Osteocyte (in vitro differentiated cells): ENCODE measurements at regions not wholly inside any gene's neighbourhood (a gene's known extent, or its start where the extent isn't known, plus 50 kb on each side); places are given as distances from the start of the nearest gene placed in this dataset.

Source experiments
- DNase-seq: peaks from one replicate; pipeline ENCODE4 v3.0.0; 2021; ENCODE audit warnings: mixed read lengths; ENCODE audit not compliant: unreplicated experiment; ENCODE audit errors: extremely low spot score
- H3K27ac Mint-ChIP-seq: one replicate; pipeline ENCODE4 v1.8.0; 2021; ENCODE audit warnings: mild to moderate bottlenecking, mixed read lengths; ENCODE audit not compliant: unreplicated experiment
- H3K27me3 Mint-ChIP-seq: one replicate; pipeline ENCODE4 v1.8.0; 2021; ENCODE audit warnings: mixed read lengths; ENCODE audit not compliant: unreplicated experiment
- H3K36me3 Mint-ChIP-seq: one replicate; pipeline ENCODE4 v1.8.0; 2021; ENCODE audit warnings: mixed read lengths; ENCODE audit not compliant: unreplicated experiment
- H3K4me1 Mint-ChIP-seq: one replicate; pipeline ENCODE4 v1.8.0; 2021; ENCODE audit warnings: mixed read lengths; ENCODE audit not compliant: unreplicated experiment
- H3K4me3 Mint-ChIP-seq: one replicate; pipeline ENCODE4 v1.8.0; 2021; ENCODE audit warnings: mild to moderate bottlenecking, moderate library complexity, mixed read lengths; ENCODE audit not compliant: unreplicated experiment
- H3K9me3 Mint-ChIP-seq: one replicate; pipeline ENCODE4 v1.8.0; 2021; ENCODE audit warnings: mixed read lengths; ENCODE audit not compliant: unreplicated experiment
- TF ChIP-seq, protein P1 (sequence below): fragments of 200-600 bp; sonication (generic); IDR thresholded peaks from 2 replicates; pipeline ENCODE4 v1.5.0; 2021; ENCODE audit warnings: antibody characterized with exemption, mild to moderate bottlenecking, moderate library complexity

GRCh38 chrX:110966839-110967238, 129.2 kb upstream of the PAK3 start:
- TF ChIP-seq, protein P1, sequence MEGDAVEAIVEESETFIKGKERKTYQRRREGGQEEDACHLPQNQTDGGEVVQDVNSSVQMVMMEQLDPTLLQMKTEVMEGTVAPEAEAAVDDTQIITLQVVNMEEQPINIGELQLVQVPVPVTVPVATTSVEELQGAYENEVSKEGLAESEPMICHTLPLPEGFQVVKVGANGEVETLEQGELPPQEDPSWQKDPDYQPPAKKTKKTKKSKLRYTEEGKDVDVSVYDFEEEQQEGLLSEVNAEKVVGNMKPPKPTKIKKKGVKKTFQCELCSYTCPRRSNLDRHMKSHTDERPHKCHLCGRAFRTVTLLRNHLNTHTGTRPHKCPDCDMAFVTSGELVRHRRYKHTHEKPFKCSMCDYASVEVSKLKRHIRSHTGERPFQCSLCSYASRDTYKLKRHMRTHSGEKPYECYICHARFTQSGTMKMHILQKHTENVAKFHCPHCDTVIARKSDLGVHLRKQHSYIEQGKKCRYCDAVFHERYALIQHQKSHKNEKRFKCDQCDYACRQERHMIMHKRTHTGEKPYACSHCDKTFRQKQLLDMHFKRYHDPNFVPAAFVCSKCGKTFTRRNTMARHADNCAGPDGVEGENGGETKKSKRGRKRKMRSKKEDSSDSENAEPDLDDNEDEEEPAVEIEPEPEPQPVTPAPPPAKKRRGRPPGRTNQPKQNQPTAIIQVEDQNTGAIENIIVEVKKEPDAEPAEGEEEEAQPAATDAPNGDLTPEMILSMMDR, result no peak
- Mint-ChIP-seq H3K4me1 (no peaks in the 10 kb centered on the region), H3K4me3 (no peak overlapping the region), H3K9me3 (no peaks in the 10 kb centered on the region), H3K27ac (no peak overlapping the region), H3K36me3 (no peaks in the 10 kb centered on the region), H3K27me3 (no peaks in the 10 kb centered on the region)
- no peak for DNase-seq

DNA sequence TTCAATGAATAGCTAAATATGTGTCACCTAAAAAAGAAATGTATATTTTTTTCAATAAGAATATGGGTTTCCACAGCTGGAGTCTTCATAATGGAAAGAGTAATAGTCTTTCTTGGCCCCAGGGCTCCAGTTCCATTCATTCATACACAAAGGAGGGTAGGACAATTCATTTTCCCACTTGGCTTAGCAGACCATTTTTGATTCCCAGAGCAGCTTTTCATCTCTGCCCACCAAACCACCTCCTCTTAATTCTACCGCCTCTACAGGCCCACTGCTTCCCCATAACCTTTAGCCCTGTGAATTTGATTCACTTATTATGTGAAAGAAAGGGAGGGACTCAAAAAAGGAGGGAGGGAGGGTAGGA, 129.9 kb upstream of the PAK3 start:
- TF ChIP-seq, protein P1, result no peak
- DNase-seq, result no peak
- Mint-ChIP-seq H3K4me3 (no peak overlapping the region), H3K36me3 (no peaks in the 10 kb centered on the region), H3K9me3 (no peaks in the 10 kb centered on the region), H3K27me3 (no peaks in the 10 kb centered on the region), H3K27ac (no peak overlapping the region), H3K4me1 (no peaks in the 10 kb centered on the region)

- no peak overlapping the region for H3K27ac Mint-ChIP-seq
- H3K4me1 Mint-ChIP-seq, result no peaks in the 10 kb centered on the region
- H3K36me3 Mint-ChIP-seq, result no peaks in the 10 kb centered on the region
- H3K9me3 Mint-ChIP-seq, result no peaks in the 10 kb centered on the region
- H3K27me3 Mint-ChIP-seq, result no peaks in the 10 kb centered on the region
- no peak overlapping the region for H3K4me3 Mint-ChIP-seq
- TF ChIP-seq, protein P1, result no peak
- no peak for DNase-seq
Observed at GRCh38 chrX:110965409-110966090, 130.4 kb upstream of the PAK3 start.

- Mint-ChIP-seq H3K4me3 (no peak overlapping the region), H3K4me1 (no peaks in the 10 kb centered on the region), H3K27me3 (no peaks in the 10 kb centered on the region), H3K36me3 (no peaks in the 10 kb centered on the region), H3K9me3 (no peaks in the 10 kb centered on the region), H3K27ac (no peak overlapping the region)
- no peak for DNase-seq
- TF ChIP-seq, protein P1, result no peak
Observed at GRCh38 chrX:110964786-110965185, 131.2 kb upstream of the PAK3 start.

- no peaks in the 10 kb centered on the region for H3K4me1 Mint-ChIP-seq
- H3K4me3 Mint-ChIP-seq, result no peak overlapping the region
- no peaks in the 10 kb centered on the region for H3K27me3 Mint-ChIP-seq
- TF ChIP-seq, protein P1, result no peak
- DNase-seq, result no peak
- no peak overlapping the region for H3K27ac Mint-ChIP-seq
- H3K36me3 Mint-ChIP-seq, result no peaks in the 10 kb centered on the region
- no peaks in the 10 kb centered on the region for H3K9me3 Mint-ChIP-seq
Observed at GRCh38 chrX:110962451-110962850, 133.5 kb upstream of the PAK3 start.
